Ovary (tissue), 7 donors: ENCODE measurements at regions not wholly inside any gene's neighbourhood (a gene's known extent, or its start where the extent isn't known, plus 50 kb on each side); places are given as distances from the start of the nearest gene placed in this dataset.

Source experiments
- DNase-seq, 5 donors: peaks; one replicate each; pipeline ENCODE4 v3.0.0-alpha.2; 2019 to 2020
- H3K27ac ChIP-seq, 2 donors: fragments of 200-600 bp; one replicate each; pipeline versions ENCODE4 v1.5.1 to v1.8.0; 2019 to 2022
- H3K27me3 ChIP-seq: fragments of 200-600 bp; one replicate; pipeline ENCODE4 v1.8.0; 2022
- H3K36me3 ChIP-seq: fragments of 200-600 bp; sonication (generic); one replicate; pipeline ENCODE4 v1.5.1; 2019
- H3K4me1 ChIP-seq: one replicate; pipeline ENCODE4 v1.8.1; 2013; ENCODE audit warnings: mild to moderate bottlenecking, moderate library complexity; ENCODE audit not compliant: insufficient read depth
- H3K4me3 ChIP-seq: fragments of 200-600 bp; sonication (generic); one replicate; pipeline ENCODE4 v1.5.1; 2017
- H3K9me3 ChIP-seq, 2 donors: fragments of 200-600 bp in 1 of 2; sonication (generic) in 1 of 2; one replicate each; pipeline versions ENCODE4 v1.5.1 to v1.8.1; 2013 to 2019; ENCODE audit warnings: mild to moderate bottlenecking in 1 of 2, moderate library complexity in 1 of 2
- EP300 ChIP-seq: sonication (generic); formaldehyde crosslinking; IDR thresholded peaks from one replicate; pipeline ENCODE4 v1.6.1; 2017; ENCODE audit warnings: antibody characterized with exemption
- POLR2A ChIP-seq: fragments of 450-650 bp; IDR thresholded peaks from one replicate; pipeline ENCODE4 v1.6.1; 2017; ENCODE audit warnings: antibody characterized with exemption, mild to moderate bottlenecking, moderate library complexity
- WGBS, 3 donors: extraction: QIAGEN DNeasy Blood & Tissue Kit in 1 of 3; methylation state at CpG; one replicate each; pipeline versions ENCODE4 v1.1.5 to v1.1.7; 2013 to 2017; 5-methylcytosine and 5-hydroxymethylcytosine counted together
- intact Hi-C, 4 donors: fragments of 100-400 bp; cut with DNase I; formaldehyde crosslinking; loops; one replicate each; pipeline versions ENCODE4 v1.11.0 to v1.15.1; 2022 to 2023
- TF ChIP-seq, protein P1 (sequence below), 3 donors: fragments of 450-650 bp in 2 of 3; fragments of 200-600 bp in 1 of 3; IDR thresholded peaks; one replicate each; pipeline versions ENCODE4 v1.5.1 to v1.8.0; 2016 to 2022; ENCODE audit warnings: antibody characterized with exemption in 3 of 3, mild to moderate bottlenecking in 1 of 3
- donor health status: DM: no; HTN: no; CAD: no; lungs with moderate emphysema.
- donor health status: DM: no; HTN: no; CAD: no.
- donor health status: Bipolar disorder and iron deficiency.
- donor health status: DM: no; HTN: no; CAD: no.
- donor health status: DM: yes; HTN: yes; CAD: no.

DNA sequence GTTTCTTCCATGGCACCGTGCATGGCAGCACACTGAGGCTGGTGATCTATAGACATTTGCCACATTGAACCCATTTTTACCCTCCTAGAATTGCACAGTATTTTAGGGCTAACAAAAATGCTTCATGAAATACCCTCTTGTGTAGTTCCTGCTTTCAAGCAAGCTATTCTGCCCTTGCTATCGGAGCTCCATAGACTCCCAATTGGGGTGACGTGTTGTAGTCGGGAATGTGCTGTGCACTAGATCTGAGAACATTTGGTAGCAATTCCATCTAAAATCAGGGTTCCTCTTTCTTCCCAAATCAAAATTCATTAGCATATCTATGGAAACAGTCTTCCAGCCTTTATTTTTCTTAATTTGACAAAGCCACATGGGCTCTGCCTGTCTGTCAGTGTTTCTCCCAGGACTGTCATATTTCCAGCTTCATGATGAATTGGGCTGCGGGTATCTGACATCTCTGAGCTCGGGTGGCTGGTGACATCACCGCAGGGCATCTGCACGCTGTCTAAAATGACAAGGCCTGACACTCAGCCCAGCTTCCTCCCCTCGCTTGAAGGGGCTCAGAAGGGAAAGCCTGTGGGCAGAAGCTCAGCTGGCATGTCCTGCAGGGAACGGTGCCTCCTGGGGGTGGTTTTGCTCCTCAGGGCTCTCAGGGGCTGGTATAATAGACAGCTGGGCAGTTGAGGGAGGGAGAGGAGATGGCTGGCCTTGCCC lies 406.4 kb downstream of the QKI start:
- 78 to 90% (median 82%) methylated on average over 10 of the region's 10 CpGs for WGBS, 3 donors
- TF ChIP-seq, protein P1, sequence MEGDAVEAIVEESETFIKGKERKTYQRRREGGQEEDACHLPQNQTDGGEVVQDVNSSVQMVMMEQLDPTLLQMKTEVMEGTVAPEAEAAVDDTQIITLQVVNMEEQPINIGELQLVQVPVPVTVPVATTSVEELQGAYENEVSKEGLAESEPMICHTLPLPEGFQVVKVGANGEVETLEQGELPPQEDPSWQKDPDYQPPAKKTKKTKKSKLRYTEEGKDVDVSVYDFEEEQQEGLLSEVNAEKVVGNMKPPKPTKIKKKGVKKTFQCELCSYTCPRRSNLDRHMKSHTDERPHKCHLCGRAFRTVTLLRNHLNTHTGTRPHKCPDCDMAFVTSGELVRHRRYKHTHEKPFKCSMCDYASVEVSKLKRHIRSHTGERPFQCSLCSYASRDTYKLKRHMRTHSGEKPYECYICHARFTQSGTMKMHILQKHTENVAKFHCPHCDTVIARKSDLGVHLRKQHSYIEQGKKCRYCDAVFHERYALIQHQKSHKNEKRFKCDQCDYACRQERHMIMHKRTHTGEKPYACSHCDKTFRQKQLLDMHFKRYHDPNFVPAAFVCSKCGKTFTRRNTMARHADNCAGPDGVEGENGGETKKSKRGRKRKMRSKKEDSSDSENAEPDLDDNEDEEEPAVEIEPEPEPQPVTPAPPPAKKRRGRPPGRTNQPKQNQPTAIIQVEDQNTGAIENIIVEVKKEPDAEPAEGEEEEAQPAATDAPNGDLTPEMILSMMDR (IDR thresholded peaks at IDR 0.05): no peak
- TF ChIP-seq POLR2A: no peak
- no peak for TF ChIP-seq EP300
- no peak overlapping the region for H3K27ac ChIP-seq
- intact Hi-C loops: no loop called here
- no peaks in the 10 kb centered on the region for H3K36me3 ChIP-seq
- no peaks in the 10 kb centered on the region for H3K9me3 ChIP-seq
- H3K4me1 ChIP-seq: no peaks in the 10 kb centered on the region
- no peak overlapping the region for H3K4me3 ChIP-seq
- H3K27me3 ChIP-seq: no peaks in the 10 kb centered on the region
- DNase-seq: no peak

GRCh38 chr6:163820171-163820570 lies 405.7 kb downstream of the QKI start:
- no peak for DNase-seq
- no peak overlapping the region for H3K27ac ChIP-seq
- no peaks in the 10 kb centered on the region for H3K27me3 ChIP-seq
- H3K36me3 ChIP-seq: no peaks in the 10 kb centered on the region
- H3K9me3 ChIP-seq: no peaks in the 10 kb centered on the region
- intact Hi-C loops: no loop called here
- H3K4me1 ChIP-seq: no peaks in the 10 kb centered on the region
- no peak for TF ChIP-seq POLR2A
- TF ChIP-seq, protein P1 (IDR thresholded peaks at IDR 0.05): no peak
- no peak for TF ChIP-seq EP300
- H3K4me3 ChIP-seq: no peak overlapping the region
- 93 to 94% (median 93%) methylated on average over 17 of the region's 17 CpGs for whole genome bisulfite sequencing, 3 donors

DNA sequence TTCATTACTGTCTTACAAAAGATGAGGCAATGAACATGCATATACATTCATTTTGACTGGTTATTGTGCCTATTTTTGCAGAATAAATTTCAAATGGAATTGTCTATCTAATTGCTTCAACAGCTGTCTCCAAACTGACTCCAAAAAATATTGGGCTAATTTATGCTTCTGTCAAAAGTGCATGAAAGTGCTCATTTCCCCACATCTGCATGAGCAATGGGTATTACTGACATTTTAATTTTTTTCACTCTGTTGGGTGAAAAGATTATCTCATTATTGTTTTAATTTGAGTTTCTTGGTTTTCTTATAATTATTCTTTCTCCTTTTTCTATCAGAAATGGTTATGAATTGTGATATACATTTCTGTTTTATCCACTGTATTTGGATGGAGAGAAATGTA lies 404.2 kb downstream of the QKI start:
- TF ChIP-seq EP300: no peak
- TF ChIP-seq, protein P1 (IDR thresholded peaks at IDR 0.05): no peak
- TF ChIP-seq POLR2A: no peak
- Histone ChIP-seq H3K4me3 (no peak overlapping the region), H3K27ac (no peak overlapping the region), H3K9me3 (no peaks in the 10 kb centered on the region), H3K4me1 (no peaks in the 10 kb centered on the region), H3K36me3 (no peaks in the 10 kb centered on the region), H3K27me3 (no peaks in the 10 kb centered on the region)
- intact Hi-C loops: no loop called here
- DNase-seq: no peak

- no peak for TF ChIP-seq EP300
- TF ChIP-seq POLR2A: no peak
- TF ChIP-seq, protein P1 (IDR thresholded peaks at IDR 0.05): no peak
- Histone ChIP-seq H3K9me3 (no peaks in the 10 kb centered on the region), H3K27ac (no peak overlapping the region), H3K4me3 (no peak overlapping the region), H3K36me3 (no peaks in the 10 kb centered on the region), H3K27me3 (no peaks in the 10 kb centered on the region), H3K4me1 (no peaks in the 10 kb centered on the region)
- DNase-seq: no peak
- WGBS, 3 donors: 82 to 100% (median 89%) methylated on average over 2 of the region's 2 CpGs
- intact Hi-C loops: no loop called here
These were observed 401.9 kb downstream of the QKI start for GRCh38 chr6:163816441-163816840.
